ENCODE measurements at regions not wholly inside any gene's neighbourhood (a gene's known extent, or its start where the extent isn't known, plus 50 kb on each side); places are given as distances from the start of the nearest gene placed in this dataset.

- no peak for TF ChIP-seq POLR2A (IDR thresholded peaks at IDR 0.05)
- no peak for TF ChIP-seq EP300 (IDR thresholded peaks at IDR 0.05)
- no peak for TF ChIP-seq CTCF (IDR thresholded peaks at IDR 0.05)
These were observed 61.7 kb downstream of the CT47B1 start for GRCh38 chrX:120813982-120814381.
